NCI-H460 (cell line): ENCODE measurements at regions not wholly inside any gene's neighbourhood (a gene's known extent, or its start where the extent isn't known, plus 50 kb on each side); places are given as distances from the start of the nearest gene placed in this dataset.

Experiments used
- DNase-seq: peaks from one replicate; pipeline ENCODE4 v3.0.0-alpha.2; 2016; ENCODE audit warnings: low read depth; ENCODE audit errors: extremely low read depth

DNA sequence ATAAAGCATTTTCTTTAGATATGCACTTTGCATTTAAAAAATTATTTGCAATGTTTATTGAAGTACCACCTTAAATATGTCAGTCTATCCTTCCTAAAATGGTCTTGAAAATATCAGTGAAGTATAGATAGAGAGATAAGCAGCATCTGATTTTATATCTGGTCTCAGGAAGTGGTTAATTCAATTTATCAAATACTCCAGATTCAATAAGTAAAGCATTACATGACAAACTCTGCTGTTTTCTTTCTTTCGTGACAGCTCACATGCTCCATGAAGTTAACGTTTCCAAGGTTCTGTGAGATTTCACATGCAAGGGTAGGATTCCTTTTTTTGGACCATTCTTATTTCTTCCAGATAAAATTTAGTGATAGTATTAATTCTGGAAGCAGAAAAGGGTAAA, 775.4 kb upstream of the ROBO1 start:
- DNase-seq: no peak

DNA sequence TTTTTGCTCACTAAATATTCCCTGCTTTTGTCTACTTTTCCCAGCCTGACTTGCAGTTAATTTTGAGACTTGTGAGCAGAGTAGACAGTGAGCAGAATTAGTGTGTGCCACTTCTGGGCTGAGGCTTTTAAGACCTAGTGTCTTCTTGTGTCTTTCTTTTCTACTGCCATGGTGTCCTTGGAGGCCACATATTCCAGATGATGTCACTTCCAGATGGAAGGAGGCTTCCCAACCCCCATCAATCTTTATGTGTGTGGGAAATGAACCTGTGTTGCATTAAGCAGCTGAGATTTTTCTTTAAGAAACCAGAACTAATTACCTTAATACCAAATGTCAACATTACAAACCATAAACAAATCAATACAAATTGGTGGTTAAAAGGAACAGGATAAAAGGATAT, 774.7 kb upstream of the ROBO1 start:
- no peak for DNase-seq

DNA sequence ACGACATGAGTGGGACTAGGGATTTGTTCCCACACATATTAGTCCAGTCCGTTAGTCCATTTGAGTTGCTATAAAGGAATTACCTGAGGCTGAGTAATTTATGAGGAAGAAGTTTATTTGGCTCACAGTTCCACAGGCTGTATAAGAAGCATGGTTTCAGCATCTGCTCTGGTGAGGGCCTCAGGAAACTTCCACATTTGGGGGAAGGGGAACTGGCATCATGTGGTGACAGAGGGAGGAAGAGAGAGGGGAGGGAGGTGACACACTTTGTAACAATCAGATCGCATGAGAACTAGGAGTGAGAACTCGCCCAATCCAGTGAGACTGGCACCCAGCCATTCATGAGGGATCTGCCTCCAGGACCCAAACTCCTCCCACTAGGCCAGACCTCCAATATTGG, 769.9 kb upstream of the ROBO1 start:
- DNase-seq: no peak

DNA sequence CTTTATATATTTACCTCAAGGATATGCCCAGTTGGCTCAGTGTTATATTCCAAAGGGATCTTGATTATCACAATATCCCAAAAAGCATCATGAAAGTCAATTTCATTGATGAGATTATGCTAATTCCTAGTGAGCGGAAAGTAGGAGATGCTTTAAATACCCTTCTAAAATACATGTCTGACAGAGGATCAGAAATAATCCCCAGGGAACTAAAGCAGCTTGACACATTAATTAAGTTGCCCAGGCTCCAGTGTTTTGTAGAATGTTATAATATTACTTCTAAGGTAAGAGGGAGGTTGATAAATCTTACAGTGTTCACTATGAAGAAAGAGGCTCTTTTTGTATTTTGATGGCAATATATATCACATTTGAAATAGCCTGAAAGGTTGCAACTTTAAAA, 767.5 kb upstream of the ROBO1 start:
- DNase-seq: no peak

DNA sequence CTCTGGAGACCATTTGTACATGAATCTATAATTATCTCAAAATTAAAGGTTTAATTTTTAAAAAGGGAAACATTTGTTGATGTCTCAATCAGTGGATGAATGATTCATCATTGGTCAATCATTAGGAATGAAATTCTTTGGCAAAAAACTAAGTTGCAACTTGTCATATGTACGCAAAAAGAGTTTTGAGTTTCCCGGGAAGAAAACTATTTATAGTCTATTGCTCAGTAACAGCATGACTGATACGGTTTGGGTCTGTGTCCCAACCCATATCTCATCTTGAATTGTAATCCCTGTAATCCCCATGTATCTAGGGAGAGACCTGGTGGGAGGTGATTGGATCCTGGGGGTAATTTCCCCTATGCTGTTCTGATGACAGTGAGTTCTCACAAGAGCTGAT, 765.8 kb upstream of the ROBO1 start:
- DNase-seq: no peak

DNA sequence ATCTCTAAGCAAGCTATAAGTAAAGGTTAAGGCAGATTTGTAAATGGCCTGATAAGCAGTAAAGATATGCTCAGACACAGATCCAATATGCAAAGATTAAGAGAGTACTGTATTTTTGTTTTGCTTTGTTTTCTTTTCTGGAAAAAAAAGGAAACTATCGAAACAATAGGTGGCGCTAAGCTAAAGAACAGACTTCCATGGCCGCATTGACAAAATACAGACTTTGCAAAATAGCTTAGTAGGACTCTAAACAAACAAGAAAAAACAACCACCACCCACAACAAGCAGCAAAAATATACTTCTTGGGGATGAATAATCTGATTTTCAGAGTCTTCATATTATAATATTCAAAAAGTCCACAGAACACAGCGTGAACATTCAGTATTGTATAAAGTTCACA, 758.4 kb upstream of the ROBO1 start:
- DNase-seq: no peak

- no peak for DNase-seq
These were observed 753.3 kb upstream of the ROBO1 start for GRCh38 chr3:80521081-80521480.

GRCh38 chr3:80519436-80519835, 751.6 kb upstream of the ROBO1 start:
- no peak for DNase-seq

DNA sequence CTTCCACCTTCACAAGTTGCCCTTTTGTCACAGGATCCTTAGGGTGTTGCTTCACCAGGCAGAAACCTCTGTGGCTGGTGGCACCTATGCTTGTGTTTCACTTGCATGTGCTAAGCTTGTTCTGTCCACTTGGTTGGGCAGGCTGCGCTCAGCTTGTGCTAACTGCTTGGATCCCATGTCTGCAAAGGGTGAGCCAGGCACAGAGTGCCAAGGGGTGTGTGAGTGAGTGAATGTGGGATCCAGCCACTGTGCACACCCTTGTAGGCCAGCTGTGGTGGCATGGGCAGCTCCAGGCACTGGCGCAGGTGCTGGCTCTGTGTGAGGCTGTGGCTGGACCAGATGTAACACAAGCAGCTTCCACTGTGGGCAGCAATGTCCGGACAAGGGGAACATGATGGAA, 728.7 kb upstream of the ROBO1 start:
- DNase-seq: no peak

GRCh38 chr3:80492162-80492561, 724.4 kb upstream of the ROBO1 start:
- no peak for DNase-seq

- DNase-seq: no peak
These were observed 705.2 kb upstream of the ROBO1 start for GRCh38 chr3:80472961-80473360.

- DNase-seq: no peak
These were observed 704.7 kb upstream of the ROBO1 start for GRCh38 chr3:80472459-80472858.

DNA sequence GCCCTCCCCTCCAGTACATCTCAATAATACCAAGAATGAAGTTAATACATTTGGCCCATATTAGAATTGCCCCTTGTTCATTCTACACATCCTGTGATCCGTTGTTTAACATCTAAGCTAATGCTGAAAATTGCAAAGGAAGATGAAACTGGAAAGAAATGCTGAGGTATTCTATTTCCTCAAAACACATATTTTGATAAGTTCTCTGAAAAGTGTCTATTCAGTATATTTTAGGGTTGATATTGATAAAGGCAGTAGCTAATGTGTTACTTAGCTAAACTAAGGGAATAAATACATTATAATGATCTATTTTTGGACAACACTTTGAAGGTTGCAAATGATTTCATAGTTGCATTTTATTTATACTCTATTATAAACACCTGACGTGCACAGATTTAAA, 702.6 kb upstream of the ROBO1 start:
- no peak for DNase-seq

DNA sequence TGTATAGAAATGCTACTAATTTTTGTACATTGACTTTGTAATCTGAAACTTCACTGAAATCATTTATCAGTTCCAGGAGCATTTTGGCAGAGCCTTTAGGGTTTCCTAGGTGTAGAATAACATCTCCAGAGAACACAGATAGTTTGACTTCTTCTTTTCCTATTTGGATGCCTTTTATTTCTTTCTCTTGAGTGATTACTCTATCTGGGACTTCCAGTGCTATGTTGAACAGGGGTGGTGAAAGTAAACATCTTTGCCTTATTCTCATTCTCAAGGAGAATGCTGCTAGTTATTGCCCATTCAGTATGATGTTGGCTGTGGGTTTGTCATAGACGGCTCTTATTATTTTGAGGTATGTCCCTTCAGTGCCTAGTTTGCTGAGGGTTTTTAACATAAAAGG, 697.9 kb upstream of the ROBO1 start:
- no peak for DNase-seq

- no peak for DNase-seq
These were observed 683.6 kb upstream of the ROBO1 start for GRCh38 chr3:80451393-80451792.

GRCh38 chr3:80445641-80446040, 677.8 kb upstream of the ROBO1 start:
- DNase-seq: no peak

DNA sequence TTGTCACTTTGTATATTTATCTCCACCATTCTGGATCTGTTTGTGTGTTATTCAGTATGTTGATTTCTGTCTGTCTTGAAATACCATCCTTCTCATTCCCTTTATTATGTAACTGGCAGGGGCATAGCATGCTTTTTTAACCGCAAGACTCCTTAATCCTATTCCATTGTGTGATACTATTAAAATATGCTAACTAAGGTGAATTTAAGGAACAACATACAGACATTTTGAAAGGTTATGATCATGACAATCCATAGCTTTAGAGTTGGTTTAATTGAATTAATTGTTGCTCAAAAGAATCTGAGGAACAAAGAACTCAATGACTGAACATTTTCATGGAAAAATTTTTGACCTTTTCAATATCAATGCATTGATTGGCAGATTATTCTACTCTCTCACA, 677.3 kb upstream of the ROBO1 start:
- DNase-seq: no peak

DNA sequence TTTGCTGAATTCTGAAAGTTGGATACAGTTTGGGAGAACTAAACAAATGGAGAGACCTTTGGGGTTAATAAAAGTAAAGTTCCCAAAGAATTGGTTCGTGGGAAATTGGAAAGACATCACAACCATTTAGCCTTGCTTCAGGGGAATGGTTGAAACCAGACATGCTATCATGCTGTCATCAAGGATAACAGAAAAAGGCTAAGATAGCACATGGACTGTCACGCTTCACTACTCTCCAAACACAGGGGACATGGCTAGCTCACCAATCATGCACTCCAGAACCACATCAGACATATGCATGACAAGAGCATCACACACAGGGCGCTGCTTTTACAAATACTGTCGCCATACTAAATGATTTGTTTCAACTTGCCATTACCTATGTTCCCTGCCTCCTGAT, 671.7 kb upstream of the ROBO1 start:
- no peak for DNase-seq

- no peak for DNase-seq
These were observed 666.6 kb upstream of the ROBO1 start for GRCh38 chr3:80434366-80434765.

DNA sequence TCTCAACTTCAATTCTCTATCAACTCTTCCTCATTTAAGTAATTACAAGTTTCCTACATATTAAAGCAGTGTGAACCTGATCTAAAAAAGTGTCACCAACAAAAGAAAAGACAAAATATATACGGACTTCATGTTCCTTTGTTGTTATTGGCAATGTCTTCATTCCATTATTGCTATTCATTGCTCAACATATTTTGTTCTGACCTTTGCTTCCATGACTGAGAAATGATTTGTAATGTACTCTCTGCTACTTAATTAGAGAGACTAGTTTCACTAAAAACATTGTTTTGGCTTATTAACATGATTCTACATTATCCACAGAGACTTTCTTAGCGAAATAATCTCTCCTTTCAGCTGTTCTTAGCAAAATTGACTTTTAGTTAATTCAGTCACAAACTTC, 657.2 kb upstream of the ROBO1 start:
- no peak for DNase-seq

DNA sequence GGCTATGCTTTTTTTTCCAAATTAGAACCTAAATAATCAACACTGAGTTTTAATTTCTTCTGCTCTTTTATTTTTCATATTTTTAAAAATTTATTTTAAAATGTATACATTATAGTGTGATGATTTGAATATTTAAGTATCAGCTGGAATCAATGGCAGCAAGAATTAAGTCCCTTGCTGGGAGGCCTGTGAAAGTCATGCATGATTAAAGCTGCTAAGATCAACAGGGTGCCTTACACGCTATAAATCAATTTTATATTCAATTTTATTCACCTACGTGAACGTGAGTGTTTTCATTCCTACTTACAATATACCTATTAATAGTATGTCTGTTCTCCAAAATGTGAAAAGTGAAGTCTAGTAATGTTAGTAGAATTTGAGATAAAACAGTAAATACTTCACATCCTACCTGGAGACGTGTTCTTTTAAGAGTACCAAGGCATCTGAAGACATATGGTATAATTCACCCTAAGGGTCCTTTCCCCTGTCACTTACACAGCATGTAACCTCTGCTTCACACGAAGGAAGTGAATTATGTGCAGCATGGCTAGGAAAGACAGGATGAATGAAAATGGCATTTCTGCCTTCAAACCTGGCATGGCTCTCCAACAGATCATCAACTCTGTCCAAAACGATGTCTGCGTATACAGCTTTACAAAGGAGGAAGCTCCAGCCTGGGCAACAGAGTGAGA, 640.4 kb upstream of the ROBO1 start:
- no peak for DNase-seq

GRCh38 chr3:80405618-80406017, 637.8 kb upstream of the ROBO1 start:
- no peak for DNase-seq

DNA sequence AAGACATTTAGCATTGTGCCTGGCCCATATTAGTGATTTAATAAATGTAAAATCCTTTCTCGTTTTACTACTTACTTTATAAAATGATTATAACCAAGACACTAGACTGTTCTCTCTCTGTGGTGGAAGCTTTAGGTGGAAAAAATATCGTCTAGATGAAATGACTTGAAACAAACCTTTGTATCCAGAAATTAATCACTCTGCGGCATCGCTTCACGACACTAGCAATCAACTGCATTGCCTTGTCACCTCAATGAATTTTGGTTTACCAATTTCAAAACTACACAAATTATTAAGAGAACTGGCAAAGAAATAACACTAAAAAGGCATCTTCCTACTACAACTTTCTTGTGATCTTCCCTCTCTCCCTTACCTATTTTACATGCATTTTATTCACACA, 627.2 kb upstream of the ROBO1 start:
- DNase-seq: no peak
